A673 (cell line): ENCODE measurements at regions not wholly inside any gene's neighbourhood (a gene's known extent, or its start where the extent isn't known, plus 50 kb on each side); places are given as distances from the start of the nearest gene placed in this dataset.

Experiments
- EZH2 ChIP-seq: fragments of 200-600 bp; sonication (generic); IDR thresholded peaks from 2 replicates; pipeline ENCODE4 v1.6.1; 2017; ENCODE audit warnings: borderline replicate concordance, low read depth, mild to moderate bottlenecking, mixed read lengths, antibody characterized with exemption, low read length; ENCODE audit not compliant: poor library complexity, severe bottlenecking
- TF ChIP-seq, protein P1 (sequence below): fragments of 300-800, 200-600 bp; sonication (generic); conservative IDR thresholded peaks from 2 replicates; pipeline ENCODE4 v1.5.1; 2017; ENCODE audit warnings: low read depth, mild to moderate bottlenecking, antibody characterized with exemption, low read length, moderate library complexity, mixed read lengths

GRCh38 chr11:134488512-134488911 is 76.5 kb upstream of the B3GAT1 start:
- TF ChIP-seq, protein P1, sequence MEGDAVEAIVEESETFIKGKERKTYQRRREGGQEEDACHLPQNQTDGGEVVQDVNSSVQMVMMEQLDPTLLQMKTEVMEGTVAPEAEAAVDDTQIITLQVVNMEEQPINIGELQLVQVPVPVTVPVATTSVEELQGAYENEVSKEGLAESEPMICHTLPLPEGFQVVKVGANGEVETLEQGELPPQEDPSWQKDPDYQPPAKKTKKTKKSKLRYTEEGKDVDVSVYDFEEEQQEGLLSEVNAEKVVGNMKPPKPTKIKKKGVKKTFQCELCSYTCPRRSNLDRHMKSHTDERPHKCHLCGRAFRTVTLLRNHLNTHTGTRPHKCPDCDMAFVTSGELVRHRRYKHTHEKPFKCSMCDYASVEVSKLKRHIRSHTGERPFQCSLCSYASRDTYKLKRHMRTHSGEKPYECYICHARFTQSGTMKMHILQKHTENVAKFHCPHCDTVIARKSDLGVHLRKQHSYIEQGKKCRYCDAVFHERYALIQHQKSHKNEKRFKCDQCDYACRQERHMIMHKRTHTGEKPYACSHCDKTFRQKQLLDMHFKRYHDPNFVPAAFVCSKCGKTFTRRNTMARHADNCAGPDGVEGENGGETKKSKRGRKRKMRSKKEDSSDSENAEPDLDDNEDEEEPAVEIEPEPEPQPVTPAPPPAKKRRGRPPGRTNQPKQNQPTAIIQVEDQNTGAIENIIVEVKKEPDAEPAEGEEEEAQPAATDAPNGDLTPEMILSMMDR = no peak
- no peak for TF ChIP-seq EZH2
